CD14-positive monocyte (primary cell): ENCODE measurements at regions not wholly inside any gene's neighbourhood (a gene's known extent, or its start where the extent isn't known, plus 50 kb on each side); places are given as distances from the start of the nearest gene placed in this dataset.
A peak's percentile ranks its signal among the peaks of the same experiment; 100 is the strongest.
"Not testable (repeated sequence)": the region's sequence is repeated elsewhere in the genome, so short reads cannot be mapped to it uniquely, and the experiment has no call there.

Source experiments
- DNase-seq, 3 donors: peaks; one replicate each; pipeline ENCODE4 v3.0.0-alpha.2; 2011 to 2022
- H2AFZ ChIP-seq: 2 replicates; pipeline ENCODE4 v1.6.0; 2012; ENCODE audit warnings: mild to moderate bottlenecking, low read depth, low read length, inconsistent platforms; ENCODE audit not compliant: insufficient read depth, poor library complexity, severe bottlenecking
- H3K27ac ChIP-seq, 2 donors: 1 replicate in 1 of 2; 2 replicates in 1 of 2; pipeline ENCODE4 v1.5.1; 2012 to 2013; ENCODE audit warnings: low read length in 2 of 2, control low read depth in 1 of 2, inconsistent platforms in 1 of 2, low read depth in 1 of 2, mild to moderate bottlenecking in 1 of 2
- H3K27me3 ChIP-seq, 2 donors: one replicate each; pipeline versions ENCODE4 v1.6.0 to v1.6.1; 2011 to 2013; ENCODE audit warnings: low read length in 2 of 2; ENCODE audit not compliant: control insufficient read depth in 2 of 2, insufficient read depth in 2 of 2
- H3K36me3 ChIP-seq, 2 donors: replicated peaks in 1 of 2; 1 replicate in 1 of 2; 2 replicates in 1 of 2; pipeline versions ENCODE4 v1.5.1 to v1.6.1; 2012 to 2013; ENCODE audit warnings: low read length in 2 of 2, control low read depth in 1 of 2, inconsistent platforms in 1 of 2, mild to moderate bottlenecking in 1 of 2; ENCODE audit not compliant: insufficient read depth in 2 of 2, control insufficient read depth in 1 of 2
- H3K4me1 ChIP-seq, 2 donors: 1 replicate in 1 of 2; 2 replicates in 1 of 2; pipeline versions ENCODE4 v1.5.1 to v1.6.1; 2012 to 2013; ENCODE audit warnings: low read length in 2 of 2, control low read depth in 1 of 2, inconsistent platforms in 1 of 2, mild to moderate bottlenecking in 1 of 2, moderate library complexity in 1 of 2; ENCODE audit not compliant: insufficient read depth in 2 of 2, control insufficient read depth in 1 of 2
- H3K4me2 ChIP-seq: replicated peaks from 2 replicates; pipeline ENCODE3; 2012; ENCODE audit warnings: low read length, moderate library complexity, mild to moderate bottlenecking; ENCODE audit not compliant: poor library complexity, severe bottlenecking; ENCODE audit errors: extremely low read depth
- H3K4me3 ChIP-seq, 3 experiments: fragments of 200-600 bp in 1 of 3; sonication (generic) in 1 of 3; replicated peaks in 1 of 3; 1 replicate in 2 of 3; 2 replicates in 1 of 3; pipeline ENCODE4 v1.5.1; 2011 to 2013; ENCODE audit warnings: low read length in 3 of 3, mild to moderate bottlenecking in 3 of 3, control low read depth in 2 of 3, low read depth in 2 of 3, inconsistent platforms in 1 of 3, moderate library complexity in 1 of 3
- H3K79me2 ChIP-seq: 2 replicates; pipeline ENCODE4 v1.6.0; 2012; ENCODE audit warnings: mild to moderate bottlenecking, control low read depth, inconsistent platforms, low read length, moderate library complexity; ENCODE audit not compliant: insufficient read depth
- H3K9ac ChIP-seq: 2 replicates; pipeline ENCODE4 v1.6.0; 2017; ENCODE audit warnings: low read length, mild to moderate bottlenecking; ENCODE audit not compliant: insufficient read depth, poor library complexity, severe bottlenecking
- H3K9me3 ChIP-seq, 2 donors: replicated peaks in 1 of 2; 1 replicate in 1 of 2; 2 replicates in 1 of 2; pipeline versions ENCODE4 v1.5.1 to v1.6.1; 2012 to 2013; ENCODE audit warnings: low read length in 2 of 2, control low read depth in 1 of 2; ENCODE audit not compliant: control insufficient read depth in 1 of 2, insufficient read depth in 1 of 2
- H4K20me1 ChIP-seq: 2 replicates; pipeline ENCODE4 v1.6.0; 2012; ENCODE audit warnings: mild to moderate bottlenecking, low read length, control low read depth, moderate library complexity; ENCODE audit not compliant: insufficient read depth
- H3K27ac Mint-ChIP-seq, 7 donors: one replicate each; pipeline ENCODE4 v1.8.0; 2020; ENCODE audit warnings: mild to moderate bottlenecking in 7 of 7, mixed read lengths in 7 of 7, moderate library complexity in 6 of 7, inconsistent platforms in 2 of 7
- H3K27me3 Mint-ChIP-seq, 3 donors: one replicate each; pipeline ENCODE4 v1.8.0; 2021 to 2022; ENCODE audit warnings: low read depth in 3 of 3, mild to moderate bottlenecking in 3 of 3, mixed read lengths in 3 of 3, moderate library complexity in 3 of 3, inconsistent platforms in 1 of 3
- H3K36me3 Mint-ChIP-seq, 2 donors: one replicate each; pipeline ENCODE4 v1.8.0; 2020; ENCODE audit warnings: mixed read lengths in 2 of 2, inconsistent platforms in 1 of 2, mild to moderate bottlenecking in 1 of 2
- H3K4me1 Mint-ChIP-seq: one replicate; pipeline ENCODE4 v1.8.0; 2020; ENCODE audit warnings: mild to moderate bottlenecking, mixed read lengths
- H3K4me3 Mint-ChIP-seq, 2 donors: one replicate each; pipeline ENCODE4 v1.8.0; 2020; ENCODE audit warnings: mild to moderate bottlenecking in 2 of 2, mixed read lengths in 2 of 2, moderate library complexity in 1 of 2
- H3K9me3 Mint-ChIP-seq, 7 donors: one replicate each; pipeline ENCODE4 v1.8.0; 2020 to 2022; ENCODE audit warnings: mixed read lengths in 7 of 7, mild to moderate bottlenecking in 6 of 7, moderate library complexity in 6 of 7, inconsistent platforms in 2 of 7
- WGBS: methylation state at CpG from one replicate; pipeline ENCODE4 v1.1.5; 2013; ENCODE audit warnings: missing lambda C conversion rate; ENCODE audit not compliant: insufficient coverage; 5-methylcytosine and 5-hydroxymethylcytosine counted together
- intact Hi-C, 2 donors: fragments of 100-400 bp; cut with micrococcal nuclease; formaldehyde crosslinking; loops; one replicate each; pipeline versions ENCODE4 v1.15.0 to v1.15.1; 2023
- TF ChIP-seq, protein P1 (sequence below): fragments of 200-600 bp; IDR thresholded peaks from one replicate; pipeline ENCODE4 v1.8.0; 2022; ENCODE audit warnings: antibody characterized with exemption, mild to moderate bottlenecking

DNA sequence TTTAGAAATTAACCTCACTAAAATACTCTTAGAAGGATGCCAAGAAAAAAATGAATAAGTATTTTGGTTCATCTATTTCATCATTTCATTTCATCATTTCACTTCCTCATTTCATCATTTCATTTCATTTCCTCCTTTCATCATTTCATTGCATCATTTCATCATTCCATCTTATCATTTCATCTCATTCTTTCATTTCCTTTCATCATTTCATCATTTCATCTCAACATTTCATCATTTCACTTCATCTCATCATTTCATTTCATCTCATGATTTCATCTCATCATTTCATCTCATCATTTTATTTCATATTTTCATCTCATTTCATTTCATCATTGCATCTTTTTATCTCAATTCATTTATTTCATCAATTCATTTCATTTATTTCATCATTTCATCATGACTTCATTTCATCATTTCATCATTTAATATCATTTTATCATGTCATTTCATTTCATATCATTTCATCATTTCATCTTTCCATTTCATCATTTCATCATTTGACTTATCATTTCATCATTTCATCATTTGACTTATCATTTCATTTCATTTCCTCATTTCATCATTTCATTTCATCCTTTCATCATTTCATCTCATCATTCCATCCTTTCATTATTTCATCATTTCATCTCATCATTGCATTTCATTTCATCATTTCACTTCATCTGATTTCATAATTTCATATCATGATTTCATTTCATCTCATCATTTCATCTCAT is 129.9 kb downstream of the ZNF92 start:
- H3K9me3 Mint-ChIP-seq, result peaks cover 0 to 5% (median 3%) of the 10 kb centered on the region in 7 donors
- no peak overlapping the region for H3K9ac ChIP-seq
- H3K27me3 Mint-ChIP-seq, result peaks cover 4 to 6% (median 4%) of the 10 kb centered on the region in 3 donors

GRCh38 chr7:65504504-65505319 is 131.1 kb downstream of the ZNF92 start:
- 86% methylated on average over 1 of the region's 1 CpG for WGBS
- H4K20me1 ChIP-seq, H3K27ac ChIP-seq, H3K4me2 ChIP-seq, H3K9me3 Mint-ChIP-seq, H3K9ac ChIP-seq, H3K36me3 ChIP-seq, H2AFZ ChIP-seq, H3K36me3 Mint-ChIP-seq, H3K4me1 Mint-ChIP-seq, H3K79me2 ChIP-seq, H3K27me3 ChIP-seq, H3K27ac Mint-ChIP-seq, H3K4me3 Mint-ChIP-seq, H3K4me3 ChIP-seq, DNase-seq, intact Hi-C loops, H3K4me1 ChIP-seq: not testable (repeated sequence)
- H3K9me3 ChIP-seq, result peaks cover 0 to 27% of the 10 kb centered on the region in 2 donors
- peaks cover 3 to 12% (median 11%) of the 10 kb centered on the region in 3 donors for H3K27me3 Mint-ChIP-seq

More for the DNA sequence above, 129.9 kb downstream of the ZNF92 start:
- Histone ChIP-seq H3K27ac (no peak overlapping the region), H2AFZ (no peak overlapping the region), H3K9me3 (peaks cover 0 to 27% of the 10 kb centered on the region in 2 donors), H3K4me2 (no peak overlapping the region), H3K4me1 (no peaks in the 10 kb centered on the region), H3K36me3 (no peaks in the 10 kb centered on the region), H3K4me3 (no peak overlapping the region), H3K27me3 (no peaks in the 10 kb centered on the region), H3K79me2 (no peaks in the 10 kb centered on the region), H4K20me1 (no peaks in the 10 kb centered on the region)
- TF ChIP-seq, protein P1, sequence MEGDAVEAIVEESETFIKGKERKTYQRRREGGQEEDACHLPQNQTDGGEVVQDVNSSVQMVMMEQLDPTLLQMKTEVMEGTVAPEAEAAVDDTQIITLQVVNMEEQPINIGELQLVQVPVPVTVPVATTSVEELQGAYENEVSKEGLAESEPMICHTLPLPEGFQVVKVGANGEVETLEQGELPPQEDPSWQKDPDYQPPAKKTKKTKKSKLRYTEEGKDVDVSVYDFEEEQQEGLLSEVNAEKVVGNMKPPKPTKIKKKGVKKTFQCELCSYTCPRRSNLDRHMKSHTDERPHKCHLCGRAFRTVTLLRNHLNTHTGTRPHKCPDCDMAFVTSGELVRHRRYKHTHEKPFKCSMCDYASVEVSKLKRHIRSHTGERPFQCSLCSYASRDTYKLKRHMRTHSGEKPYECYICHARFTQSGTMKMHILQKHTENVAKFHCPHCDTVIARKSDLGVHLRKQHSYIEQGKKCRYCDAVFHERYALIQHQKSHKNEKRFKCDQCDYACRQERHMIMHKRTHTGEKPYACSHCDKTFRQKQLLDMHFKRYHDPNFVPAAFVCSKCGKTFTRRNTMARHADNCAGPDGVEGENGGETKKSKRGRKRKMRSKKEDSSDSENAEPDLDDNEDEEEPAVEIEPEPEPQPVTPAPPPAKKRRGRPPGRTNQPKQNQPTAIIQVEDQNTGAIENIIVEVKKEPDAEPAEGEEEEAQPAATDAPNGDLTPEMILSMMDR, result peak; percentile 4
- H3K4me3 Mint-ChIP-seq, result no peak overlapping the region
- H3K36me3 Mint-ChIP-seq, result no peaks in the 10 kb centered on the region
- intact Hi-C loops, result no loop called here
- no peak overlapping the region for H3K27ac Mint-ChIP-seq
- H3K4me1 Mint-ChIP-seq, result no peaks in the 10 kb centered on the region
- no peak for DNase-seq

- H3K36me3 ChIP-seq, H3K79me2 ChIP-seq, H3K4me1 Mint-ChIP-seq, H3K36me3 Mint-ChIP-seq, H3K27ac ChIP-seq, intact Hi-C loops, H3K9me3 Mint-ChIP-seq, H4K20me1 ChIP-seq, H3K4me3 ChIP-seq, H3K4me3 Mint-ChIP-seq, H3K4me1 ChIP-seq, H3K4me2 ChIP-seq, DNase-seq, H2AFZ ChIP-seq, H3K27ac Mint-ChIP-seq, H3K9ac ChIP-seq: not testable (repeated sequence)
- H3K27me3 Mint-ChIP-seq, result peaks cover 8 to 17% (median 17%) of the 10 kb centered on the region in 3 donors
- H3K27me3 ChIP-seq, result peaks cover 11 to 12% of the 10 kb centered on the region in 2 donors
- WGBS, result 100% methylated on average over 2 of the region's 3 CpGs
- peaks cover 0 to 27% of the 10 kb centered on the region in 2 donors for H3K9me3 ChIP-seq
Measured at GRCh38 chr7:65505320-65505633, 131.6 kb downstream of the ZNF92 start.
